Activated T-helper 1 cell treated with anti-CD3 and anti-CD28 coated beads, Interleukin-12 subunit alpha, Interleukin-12 subunit beta, Interleukin-2, Interleukin-4 antibody, amounts not matched to agents 30 ng/mL and 10 ng/mL and 1 ng/mL, durations not matched to agents 14 hours and 24 hours and 36 hours (primary cell): ENCODE measurements at regions not wholly inside any gene's neighbourhood (a gene's known extent, or its start where the extent isn't known, plus 50 kb on each side); places are given as distances from the start of the nearest gene placed in this dataset.

Experiments
- DNase-seq: peaks from one replicate; pipeline ENCODE4 v3.0.0; 2021; ENCODE audit warnings: low spot score
- H3K27ac Mint-ChIP-seq: one replicate; pipeline ENCODE4 v1.8.0; 2021; ENCODE audit warnings: mild to moderate bottlenecking, mixed read lengths
- H3K27me3 Mint-ChIP-seq: one replicate; pipeline ENCODE4 v1.8.0; 2022; ENCODE audit warnings: mild to moderate bottlenecking, moderate library complexity, mixed read lengths; ENCODE audit not compliant: insufficient read depth
- H3K36me3 Mint-ChIP-seq: one replicate; pipeline ENCODE4 v1.8.0; 2021; ENCODE audit warnings: low read depth, mixed read lengths
- H3K4me1 Mint-ChIP-seq: one replicate; pipeline ENCODE4 v1.8.0; 2021; ENCODE audit warnings: low read depth, mixed read lengths
- H3K4me3 Mint-ChIP-seq: one replicate; pipeline ENCODE4 v1.8.0; 2021; ENCODE audit warnings: mild to moderate bottlenecking, moderate library complexity, mixed read lengths
- H3K9me3 Mint-ChIP-seq: one replicate; pipeline ENCODE4 v1.8.0; 2021; ENCODE audit warnings: mixed read lengths
- intact Hi-C: fragments of 100-400 bp; cut with micrococcal nuclease; formaldehyde crosslinking; loops from one replicate; pipeline ENCODE4 v1.15.1; 2024

DNA sequence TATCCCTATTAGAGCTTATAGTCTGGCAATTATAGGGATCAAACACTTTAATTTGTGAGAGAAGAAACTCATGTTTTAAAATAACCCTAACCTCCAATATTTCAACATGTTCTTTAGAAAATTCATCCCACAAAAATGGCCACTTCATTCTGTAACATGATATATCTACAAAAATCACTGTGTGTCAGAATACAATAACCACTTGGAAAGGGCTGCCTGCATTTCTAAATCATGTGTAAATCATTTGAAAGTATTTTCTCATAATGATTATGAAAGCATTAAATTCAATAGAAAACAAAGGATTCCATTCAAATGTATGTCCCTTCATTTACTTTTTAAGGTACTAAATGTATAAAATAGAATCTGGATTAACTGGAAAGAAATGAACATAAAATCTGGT lies 101.4 kb upstream of the NHSL1 start:
- no peaks in the 10 kb centered on the region for H3K4me1 Mint-ChIP-seq
- H3K9me3 Mint-ChIP-seq: no peaks in the 10 kb centered on the region
- H3K4me3 Mint-ChIP-seq: no peak overlapping the region
- DNase-seq: no peak
- H3K27me3 Mint-ChIP-seq: peaks cover 17% of the 10 kb centered on the region
- no peak overlapping the region for H3K27ac Mint-ChIP-seq
- H3K36me3 Mint-ChIP-seq: no peaks in the 10 kb centered on the region
- intact Hi-C loops: no loop called here

DNA sequence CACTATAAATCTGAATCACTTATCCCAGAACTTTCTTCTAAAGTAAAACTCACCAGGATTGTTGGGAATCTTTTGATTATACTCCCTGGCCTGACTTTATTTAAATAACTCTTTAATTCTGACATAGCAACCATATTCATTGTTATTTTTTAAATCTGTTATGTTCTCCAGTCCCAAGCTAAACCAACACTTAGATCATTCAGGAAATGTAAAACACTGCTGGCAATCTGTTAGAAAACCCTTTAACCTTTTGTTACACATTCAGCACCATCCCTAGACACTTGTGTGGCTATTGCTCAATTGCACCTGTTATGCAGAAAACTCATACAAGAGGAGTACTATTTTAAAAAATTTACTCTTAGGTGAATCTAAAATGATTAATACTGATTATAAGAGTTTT lies 101.8 kb upstream of the NHSL1 start:
- no peaks in the 10 kb centered on the region for H3K36me3 Mint-ChIP-seq
- intact Hi-C loops: no loop called here
- no peaks in the 10 kb centered on the region for H3K4me1 Mint-ChIP-seq
- no peaks in the 10 kb centered on the region for H3K9me3 Mint-ChIP-seq
- H3K27me3 Mint-ChIP-seq: peaks cover 18% of the 10 kb centered on the region
- DNase-seq: no peak
- H3K4me3 Mint-ChIP-seq: no peak overlapping the region
- no peak overlapping the region for H3K27ac Mint-ChIP-seq

DNA sequence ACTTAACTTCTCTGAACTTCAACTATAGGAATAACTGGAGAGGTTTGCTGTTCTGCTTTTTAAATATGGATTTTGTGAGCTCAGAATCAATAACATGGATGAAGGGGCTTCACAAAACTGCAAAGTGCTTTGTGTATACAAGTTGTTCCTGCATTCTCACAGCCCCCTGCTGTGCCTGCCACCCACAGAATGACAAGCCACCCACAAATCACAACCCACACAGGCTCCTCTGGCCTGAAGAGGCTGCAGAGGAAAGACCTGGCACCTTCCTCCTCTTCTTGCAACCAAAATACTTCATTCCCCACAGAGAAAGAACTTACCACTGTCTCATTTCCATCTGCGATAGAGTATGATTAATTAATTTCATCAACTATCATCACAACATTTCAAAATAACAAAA lies 106.7 kb upstream of the NHSL1 start:
- Mint-ChIP-seq H3K4me3 (no peak overlapping the region), H3K27ac (no peak overlapping the region), H3K9me3 (no peaks in the 10 kb centered on the region), H3K4me1 (no peaks in the 10 kb centered on the region), H3K36me3 (no peaks in the 10 kb centered on the region), H3K27me3 (peaks cover 18% of the 10 kb centered on the region)
- DNase-seq: no peak
- intact Hi-C loops: no loop called here

DNA sequence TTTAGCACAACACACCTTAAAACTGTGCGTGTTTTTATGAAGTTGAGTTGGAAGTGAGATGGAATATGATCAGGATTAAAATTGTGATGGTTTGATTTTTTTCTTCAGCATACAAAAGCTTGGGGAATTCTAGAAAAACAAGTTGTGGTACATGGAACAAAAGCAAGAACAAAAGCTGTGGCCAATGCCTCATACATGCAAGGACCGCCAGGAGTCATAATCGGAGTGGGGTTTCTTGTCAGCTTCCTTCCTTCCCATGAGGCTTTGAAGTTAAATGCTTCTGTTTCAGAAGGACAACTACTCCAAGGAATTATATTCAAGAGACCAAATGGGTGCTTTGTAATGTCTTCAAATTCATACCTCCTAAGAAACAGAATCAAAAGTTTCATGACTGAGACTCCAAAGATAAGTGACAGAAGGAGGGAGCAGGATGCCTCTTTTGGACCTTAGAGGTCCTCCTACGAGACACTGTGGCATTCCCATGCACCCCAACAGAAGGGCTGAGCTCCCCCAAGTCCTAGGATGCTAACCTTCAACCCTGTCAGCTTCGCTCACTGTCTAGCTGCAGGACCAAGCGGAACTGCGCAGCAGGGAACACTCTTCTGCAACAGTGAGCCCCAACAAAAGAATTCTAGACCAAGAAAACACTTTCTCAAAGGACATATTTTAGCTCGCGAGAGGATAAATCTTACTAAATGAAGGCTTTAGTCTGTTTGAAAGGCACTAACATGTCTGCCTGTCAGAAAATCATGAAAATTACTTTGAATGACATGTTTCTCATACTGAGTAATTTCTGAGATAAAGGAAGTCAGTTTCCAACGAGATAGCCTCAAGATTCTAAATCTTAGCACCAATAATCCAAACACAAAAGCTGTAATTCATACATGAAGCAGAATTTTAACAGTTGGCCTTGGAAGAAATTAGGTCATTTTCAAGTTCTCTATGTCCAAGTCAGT lies 108.5 kb upstream of the NHSL1 start:
- no peaks in the 10 kb centered on the region for H3K4me1 Mint-ChIP-seq
- DNase-seq: no peak
- intact Hi-C loops: no loop called here
- no peak overlapping the region for H3K4me3 Mint-ChIP-seq
- H3K27me3 Mint-ChIP-seq: peaks cover 15% of the 10 kb centered on the region
- H3K9me3 Mint-ChIP-seq: no peaks in the 10 kb centered on the region
- no peak overlapping the region for H3K27ac Mint-ChIP-seq
- H3K36me3 Mint-ChIP-seq: no peaks in the 10 kb centered on the region

DNA sequence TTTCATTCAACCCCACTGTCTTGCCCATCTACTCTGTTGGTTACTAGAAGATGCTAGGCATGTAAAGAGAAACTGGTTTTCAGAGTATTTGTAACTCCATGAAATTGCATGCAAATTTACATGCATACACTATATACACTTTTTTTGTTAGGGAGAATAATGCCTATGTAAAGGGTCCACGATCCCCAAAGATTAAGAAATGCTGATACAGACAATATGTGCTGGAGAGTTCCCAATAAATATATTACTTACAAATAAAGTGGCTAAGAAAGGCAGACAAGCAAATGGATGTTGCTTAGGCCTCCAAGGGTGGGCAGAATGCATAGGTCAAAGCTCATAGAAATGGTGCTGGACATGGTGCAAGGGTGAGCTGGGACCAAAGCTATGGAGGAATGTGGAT lies 109.6 kb upstream of the NHSL1 start:
- Mint-ChIP-seq H3K4me1 (no peaks in the 10 kb centered on the region), H3K27ac (no peak overlapping the region), H3K36me3 (no peaks in the 10 kb centered on the region), H3K4me3 (no peak overlapping the region), H3K9me3 (no peaks in the 10 kb centered on the region), H3K27me3 (peaks cover 12% of the 10 kb centered on the region)
- no peak for DNase-seq
- intact Hi-C loops: no loop called here

DNA sequence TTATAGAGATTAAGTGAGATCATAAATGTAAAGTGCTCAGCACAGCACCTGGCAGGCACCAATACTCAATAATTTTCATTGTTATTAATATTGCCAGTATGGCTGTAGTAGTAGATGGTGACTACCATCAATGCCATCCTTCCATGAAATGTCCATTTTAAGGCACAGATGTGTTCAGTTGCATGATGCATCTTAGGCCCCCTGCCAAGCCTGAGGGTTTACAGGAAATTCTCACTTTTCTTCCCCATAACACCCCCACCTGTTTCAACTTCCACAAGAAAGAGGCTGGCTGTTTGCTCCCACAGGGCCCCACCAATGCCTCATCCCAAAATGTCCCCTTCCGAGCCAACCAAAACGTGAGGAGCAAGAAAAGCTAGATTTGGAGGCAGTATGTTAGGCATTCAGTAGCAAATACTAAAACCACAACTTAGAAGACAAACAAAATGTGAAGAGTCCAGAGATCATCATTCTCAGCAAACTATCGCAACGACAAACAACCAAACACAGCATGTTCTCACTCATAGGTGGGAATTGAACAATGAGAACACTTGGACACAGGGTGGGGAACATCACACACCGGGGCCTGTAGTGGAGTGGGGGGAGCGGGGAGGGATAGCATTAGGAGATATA lies 110.6 kb upstream of the NHSL1 start:
- H3K27me3 Mint-ChIP-seq: peaks cover 5% of the 10 kb centered on the region
- H3K9me3 Mint-ChIP-seq: no peaks in the 10 kb centered on the region
- no peak for DNase-seq
- H3K36me3 Mint-ChIP-seq: no peaks in the 10 kb centered on the region
- no peak overlapping the region for H3K27ac Mint-ChIP-seq
- no peak overlapping the region for H3K4me3 Mint-ChIP-seq
- H3K4me1 Mint-ChIP-seq: no peaks in the 10 kb centered on the region
- intact Hi-C loops: no loop called here

DNA sequence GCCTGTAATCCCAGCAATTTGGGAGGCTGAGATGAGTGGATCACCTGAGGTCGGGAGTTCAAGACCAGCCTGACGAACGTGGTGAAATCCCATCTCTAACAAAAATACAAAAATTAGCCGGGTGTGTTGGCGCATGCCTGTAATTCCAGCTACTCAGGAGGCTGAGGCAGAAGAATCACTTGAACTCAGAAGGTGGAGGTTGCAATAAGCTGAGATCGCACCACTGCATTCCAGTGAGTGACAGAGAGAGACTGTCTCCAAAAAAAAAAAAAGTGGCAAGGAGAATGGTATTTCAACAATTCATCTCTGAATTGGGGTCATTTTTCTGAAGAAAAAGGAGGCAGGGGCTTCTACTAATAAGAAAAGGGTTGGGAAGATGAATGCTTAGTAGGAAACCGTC lies 111.5 kb upstream of the NHSL1 start:
- peaks cover 4% of the 10 kb centered on the region for H3K27me3 Mint-ChIP-seq
- H3K9me3 Mint-ChIP-seq: no peaks in the 10 kb centered on the region
- no peaks in the 10 kb centered on the region for H3K36me3 Mint-ChIP-seq
- H3K27ac Mint-ChIP-seq: no peak overlapping the region
- H3K4me1 Mint-ChIP-seq: no peaks in the 10 kb centered on the region
- no peak overlapping the region for H3K4me3 Mint-ChIP-seq
- intact Hi-C loops: no loop called here
- no peak for DNase-seq

DNA sequence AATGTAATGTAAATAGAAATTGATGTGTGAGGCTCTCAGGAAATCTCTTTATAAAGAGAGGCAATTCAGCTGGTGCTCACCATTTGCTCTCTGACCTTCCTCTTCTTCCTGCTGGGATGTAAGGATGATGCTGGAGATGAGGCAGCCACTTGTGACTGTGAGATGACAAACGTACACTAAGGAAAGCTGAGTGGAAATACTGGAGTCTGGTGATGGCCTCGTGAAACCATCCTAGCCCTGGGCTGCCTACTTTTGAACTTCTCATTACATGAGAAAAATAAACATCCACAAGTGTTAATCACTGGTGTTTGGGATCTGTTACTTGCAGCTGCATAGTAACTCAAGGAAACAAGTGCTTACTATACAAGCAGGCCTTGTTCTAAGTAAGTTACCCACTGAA lies 114.9 kb upstream of the NHSL1 start:
- intact Hi-C loops: no loop called here
- no peaks in the 10 kb centered on the region for H3K36me3 Mint-ChIP-seq
- no peak for DNase-seq
- H3K27me3 Mint-ChIP-seq: peaks cover 3% of the 10 kb centered on the region
- no peaks in the 10 kb centered on the region for H3K4me1 Mint-ChIP-seq
- no peak overlapping the region for H3K4me3 Mint-ChIP-seq
- no peak overlapping the region for H3K27ac Mint-ChIP-seq
- H3K9me3 Mint-ChIP-seq: no peaks in the 10 kb centered on the region

DNA sequence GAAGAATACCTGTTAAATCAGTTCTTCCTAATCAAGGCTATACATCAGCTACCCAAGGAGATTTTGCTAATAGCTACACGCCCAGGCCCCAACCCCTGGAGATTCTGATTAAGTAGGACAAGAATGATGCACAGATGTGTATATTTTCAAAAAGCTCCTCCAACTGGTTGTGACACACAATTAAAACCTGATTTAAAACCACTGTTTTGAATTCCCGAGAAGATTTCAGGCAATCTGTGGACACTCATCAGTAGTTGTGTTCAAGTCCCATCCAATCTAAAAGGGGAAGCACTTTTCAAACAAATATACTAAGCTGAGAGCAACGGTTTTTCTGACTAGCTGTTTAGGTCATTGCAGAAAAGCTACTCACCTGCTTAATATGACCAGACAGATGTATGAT lies 118.9 kb upstream of the NHSL1 start:
- Mint-ChIP-seq H3K36me3 (no peaks in the 10 kb centered on the region), H3K4me3 (no peak overlapping the region), H3K27ac (no peak overlapping the region), H3K9me3 (no peaks in the 10 kb centered on the region), H3K27me3 (peaks cover 6% of the 10 kb centered on the region), H3K4me1 (no peaks in the 10 kb centered on the region)
- intact Hi-C loops: no loop called here
- DNase-seq: no peak

DNA sequence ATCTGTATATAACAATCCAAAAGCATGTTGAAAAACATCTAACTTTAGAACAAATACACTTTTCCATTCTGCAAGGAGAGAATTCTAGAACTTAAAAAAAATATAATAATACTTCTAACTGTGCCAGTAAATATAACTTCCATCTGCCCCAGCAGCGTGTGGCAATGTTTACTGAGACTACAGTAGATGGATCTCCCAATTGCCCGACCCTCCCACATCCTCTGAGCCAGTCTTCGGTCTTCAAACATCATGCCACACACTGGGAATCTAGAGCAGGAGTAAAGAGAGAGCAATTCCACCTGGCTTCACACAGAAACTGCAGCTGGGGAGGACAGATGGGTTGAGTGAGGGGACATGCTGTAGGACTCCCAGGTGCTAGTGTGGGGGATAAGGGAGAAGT lies 121.3 kb upstream of the NHSL1 start:
- Mint-ChIP-seq H3K9me3 (no peaks in the 10 kb centered on the region), H3K4me1 (no peaks in the 10 kb centered on the region), H3K27me3 (peaks cover 6% of the 10 kb centered on the region), H3K4me3 (no peak overlapping the region), H3K36me3 (no peaks in the 10 kb centered on the region), H3K27ac (no peak overlapping the region)
- DNase-seq: no peak
- intact Hi-C loops: no loop called here

DNA sequence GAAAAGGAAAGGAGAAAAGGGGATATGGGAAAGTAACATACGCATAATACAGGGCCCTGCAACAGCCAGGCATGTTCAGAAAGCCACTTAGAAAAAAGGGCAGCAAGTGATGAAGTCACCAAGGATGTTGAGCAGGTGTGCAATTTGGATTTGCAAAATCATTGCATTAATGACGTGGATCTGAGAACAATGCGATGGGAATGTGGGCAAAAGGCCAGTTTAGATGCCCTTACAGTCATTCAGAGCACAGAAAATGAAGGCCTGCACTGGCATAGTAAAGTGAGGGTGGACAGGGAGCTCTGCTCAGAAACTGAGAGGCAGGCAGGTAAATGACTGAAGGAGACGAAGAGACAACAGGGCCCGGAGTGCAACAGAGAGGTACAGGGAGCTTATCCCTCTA lies 123.7 kb upstream of the NHSL1 start:
- Mint-ChIP-seq H3K4me1 (no peaks in the 10 kb centered on the region), H3K27ac (no peak overlapping the region), H3K9me3 (no peaks in the 10 kb centered on the region), H3K27me3 (peaks cover 6% of the 10 kb centered on the region), H3K4me3 (no peak overlapping the region), H3K36me3 (no peaks in the 10 kb centered on the region)
- no peak for DNase-seq
- intact Hi-C loops: no loop called here

DNA sequence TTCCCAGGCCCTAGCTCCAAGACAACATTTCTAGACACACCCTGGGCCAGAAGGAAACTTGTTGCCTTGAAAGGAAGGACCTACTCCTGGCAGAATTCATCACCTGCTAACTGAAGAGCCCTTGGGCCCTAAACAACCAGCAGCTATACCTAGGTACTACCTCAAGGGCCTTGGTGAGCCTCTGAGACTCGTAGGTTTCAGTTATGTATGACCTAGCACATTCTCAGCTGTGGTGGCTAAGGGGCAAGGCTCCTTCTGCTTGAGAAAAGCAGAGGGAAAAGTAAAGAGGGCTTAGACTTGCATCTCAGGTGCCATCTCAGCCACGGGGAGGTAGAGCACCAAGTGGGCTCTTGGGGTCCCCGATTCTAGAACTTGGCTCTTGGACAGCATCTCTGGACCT lies 132.3 kb upstream of the NHSL1 start:
- no peak for DNase-seq
- Mint-ChIP-seq H3K36me3 (no peaks in the 10 kb centered on the region), H3K4me1 (no peaks in the 10 kb centered on the region), H3K9me3 (no peaks in the 10 kb centered on the region), H3K27ac (no peak overlapping the region), H3K27me3 (peaks cover 10% of the 10 kb centered on the region), H3K4me3 (no peak overlapping the region)
- intact Hi-C loops: no loop called here

DNA sequence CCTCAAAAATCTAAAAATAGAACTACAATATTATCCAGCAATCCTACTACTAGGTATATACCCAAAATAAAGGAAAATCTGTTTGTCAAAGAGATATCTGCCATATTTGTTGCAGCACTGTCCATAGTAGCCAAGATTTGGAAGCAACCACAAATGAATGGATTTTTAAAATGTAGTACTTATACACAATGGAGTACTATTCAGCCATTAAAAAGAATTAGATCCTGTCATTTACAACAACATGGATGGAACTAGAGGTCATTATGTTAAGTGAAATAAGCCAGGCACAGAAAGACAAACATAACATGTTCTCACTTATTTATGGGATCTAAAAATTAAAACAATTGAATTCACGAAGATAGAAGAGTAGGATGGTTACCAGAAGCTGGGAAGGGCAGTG lies 135.7 kb upstream of the CCDC28A start:
- H3K27me3 Mint-ChIP-seq: peaks cover 5% of the 10 kb centered on the region
- no peak overlapping the region for H3K27ac Mint-ChIP-seq
- no peaks in the 10 kb centered on the region for H3K36me3 Mint-ChIP-seq
- DNase-seq: no peak
- H3K4me1 Mint-ChIP-seq: no peaks in the 10 kb centered on the region
- H3K9me3 Mint-ChIP-seq: no peaks in the 10 kb centered on the region
- no peak overlapping the region for H3K4me3 Mint-ChIP-seq
- intact Hi-C loops: no loop called here
